Fibroblast of lung (primary cell): ENCODE measurements at regions not wholly inside any gene's neighbourhood (a gene's known extent, or its start where the extent isn't known, plus 50 kb on each side); places are given as distances from the start of the nearest gene placed in this dataset.

Experiments
- CTCF ChIP-seq, 2 donors: IDR thresholded peaks in 1 of 2; conservative IDR thresholded peaks in 1 of 2; 1 replicate in 1 of 2; 2 replicates in 1 of 2; pipeline ENCODE4 v1.5.1; 2011 to 2012; ENCODE audit warnings: low read length in 2 of 2, control low read depth in 1 of 2, inconsistent platforms in 1 of 2, low read depth in 1 of 2, mild to moderate bottlenecking in 1 of 2
- EZH2 ChIP-seq: IDR thresholded peaks from 2 replicates; pipeline ENCODE4 v1.5.1; 2012; ENCODE audit warnings: low read length, control low read depth, mild to moderate bottlenecking; ENCODE audit errors: missing control alignments

GRCh38 chr1:22380024-22380785 lies 71.4 kb upstream of the ZBTB40 start:
- TF ChIP-seq CTCF (conservative IDR thresholded peaks at IDR 0.05 in 1 of 2, IDR thresholded peaks at IDR 0.05 in 1 of 2; ENCODE audit: low read depth in 1 of 2, low read length in 2 of 2) = no peak
- TF ChIP-seq EZH2 = no peak
